ENCODE measurements at regions not wholly inside any gene's neighbourhood (a gene's known extent, or its start where the extent isn't known, plus 50 kb on each side); places are given as distances from the start of the nearest gene placed in this dataset.

GRCh38 chr5:5828619-5829018 is 406.1 kb downstream of the ICE1 start:
- Histone ChIP-seq H3K79me2 (replicated peaks; ENCODE audit: insufficient read depth, low read length) (no peaks in the 10 kb centered on the region), H2AFZ (ENCODE audit: low read depth, low read length) (no peak overlapping the region), H3K4me3 (ENCODE audit: low read length) (no peak overlapping the region), H3K36me3 (ENCODE audit: insufficient read depth, low read length) (no peaks in the 10 kb centered on the region), H3K9ac (ENCODE audit: low read length) (no peak overlapping the region), H3K4me2 (ENCODE audit: low read length) (no peak overlapping the region), H4K20me1 (ENCODE audit: insufficient read depth) (no peaks in the 10 kb centered on the region), H3K27me3 (ENCODE audit: insufficient read depth, low read depth, low read length) (no peaks in the 10 kb centered on the region), H3K9me3 (ENCODE audit: low read length) (no peaks in the 10 kb centered on the region), H3K9me2 (ENCODE audit: insufficient read depth, low read length) (no peaks in the 10 kb centered on the region), H3K27ac (ENCODE audit: low read length) (no peak overlapping the region), H3F3A (ENCODE audit: insufficient read depth, low read length, poor library complexity, severe bottlenecking) (no peaks in the 10 kb centered on the region)
- no peak for TF ChIP-seq RAD21 (conservative IDR thresholded peaks at IDR 0.05)
- no peak for TF ChIP-seq SMC3 (conservative IDR thresholded peaks at IDR 0.05; ENCODE audit: poor library complexity)
- TF ChIP-seq CTCF (IDR thresholded peaks at IDR 0.05; ENCODE audit: poor library complexity, severe bottlenecking): no peak
- TF ChIP-seq POLR2AphosphoS5 (IDR thresholded peaks at IDR 0.05): no peak
- TF ChIP-seq EZH2 (IDR thresholded peaks at IDR 0.05; ENCODE audit: borderline replicate concordance, insufficient read depth, low read length, poor library complexity, severe bottlenecking): no peak
- TF ChIP-seq MXI1 (conservative IDR thresholded peaks at IDR 0.05; ENCODE audit: poor library complexity, severe bottlenecking): no peak
- no peak for TF ChIP-seq TAF1 (IDR thresholded peaks at IDR 0.05; ENCODE audit: low read depth)
- no peak for TF ChIP-seq EP300 (conservative IDR thresholded peaks at IDR 0.05; ENCODE audit: poor library complexity, severe bottlenecking)
- TF ChIP-seq REST (IDR thresholded peaks at IDR 0.05; ENCODE audit: borderline replicate concordance): no peak

- Histone ChIP-seq H3K9me3 (ENCODE audit: low read length) (no peaks in the 10 kb centered on the region), H3K9me2 (ENCODE audit: insufficient read depth, low read length) (no peaks in the 10 kb centered on the region), H4K20me1 (ENCODE audit: insufficient read depth) (no peaks in the 10 kb centered on the region), H3K9ac (ENCODE audit: low read length) (no peak overlapping the region), H3K4me3 (ENCODE audit: low read length) (no peak overlapping the region), H3K4me2 (ENCODE audit: low read length) (no peak overlapping the region), H3K79me2 (replicated peaks; ENCODE audit: insufficient read depth, low read length) (no peaks in the 10 kb centered on the region), H2AFZ (ENCODE audit: low read depth, low read length) (no peak overlapping the region), H3K36me3 (ENCODE audit: insufficient read depth, low read length) (no peaks in the 10 kb centered on the region), H3K27ac (ENCODE audit: low read length) (no peak overlapping the region), H3F3A (ENCODE audit: insufficient read depth, low read length, poor library complexity, severe bottlenecking) (no peaks in the 10 kb centered on the region), H3K27me3 (ENCODE audit: insufficient read depth, low read depth, low read length) (no peaks in the 10 kb centered on the region)
- TF ChIP-seq REST (IDR thresholded peaks at IDR 0.05; ENCODE audit: borderline replicate concordance) (no peak), RAD21 (conservative IDR thresholded peaks at IDR 0.05) (no peak), POLR2AphosphoS5 (IDR thresholded peaks at IDR 0.05) (no peak), EP300 (conservative IDR thresholded peaks at IDR 0.05; ENCODE audit: poor library complexity, severe bottlenecking) (no peak), EZH2 (IDR thresholded peaks at IDR 0.05; ENCODE audit: borderline replicate concordance, insufficient read depth, low read length, poor library complexity, severe bottlenecking) (no peak)
These were observed 404.4 kb downstream of the ICE1 start for GRCh38 chr5:5826911-5827310.

All from neural cell (in vitro differentiated cells).